ENCODE measurements at regions not wholly inside any gene's neighbourhood (a gene's known extent, or its start where the extent isn't known, plus 50 kb on each side); places are given as distances from the start of the nearest gene placed in this dataset.

GRCh38 chr12:75881920-75882319 is 149.7 kb downstream of the PHLDA1 start (continued):
- TF ChIP-seq REST (IDR thresholded peaks at IDR 0.05; ENCODE audit: unreplicated experiment) (no peak), CTCF (conservative IDR thresholded peaks at IDR 0.05; ENCODE audit: low read depth in 2 of 2) (no peak), POLR2AphosphoS5 (IDR thresholded peaks at IDR 0.05; ENCODE audit: low read depth) (no peak)
- TF ChIP-seq, protein P1, sequence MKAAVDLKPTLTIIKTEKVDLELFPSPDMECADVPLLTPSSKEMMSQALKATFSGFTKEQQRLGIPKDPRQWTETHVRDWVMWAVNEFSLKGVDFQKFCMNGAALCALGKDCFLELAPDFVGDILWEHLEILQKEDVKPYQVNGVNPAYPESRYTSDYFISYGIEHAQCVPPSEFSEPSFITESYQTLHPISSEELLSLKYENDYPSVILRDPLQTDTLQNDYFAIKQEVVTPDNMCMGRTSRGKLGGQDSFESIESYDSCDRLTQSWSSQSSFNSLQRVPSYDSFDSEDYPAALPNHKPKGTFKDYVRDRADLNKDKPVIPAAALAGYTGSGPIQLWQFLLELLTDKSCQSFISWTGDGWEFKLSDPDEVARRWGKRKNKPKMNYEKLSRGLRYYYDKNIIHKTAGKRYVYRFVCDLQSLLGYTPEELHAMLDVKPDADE (IDR thresholded peaks at IDR 0.05): no peak

GRCh38 chr12:75877763-75878621 is 153.6 kb downstream of the PHLDA1 start:
- H3K36me3 ChIP-seq (ENCODE audit: insufficient read depth): no peaks in the 10 kb centered on the region
- no peaks in the 10 kb centered on the region; the same call in 1 of the 2 replicates for H3K9me2 ChIP-seq (ENCODE audit: insufficient read depth)
- H3K27ac ChIP-seq (ENCODE audit: low read depth): no peak overlapping the region
- peaks cover 42% of the 10 kb centered on the region for H3K4me1 ChIP-seq (ENCODE audit: insufficient read depth)
- no peaks in the 10 kb centered on the region for H3F3A ChIP-seq (replicated peaks; ENCODE audit: low read depth)
- H3K4me3 ChIP-seq: no peak overlapping the region
- no peak for DNase-seq (ENCODE audit: low spot score)
- no peaks in the 10 kb centered on the region for H3K79me2 ChIP-seq (replicated peaks; ENCODE audit: insufficient read depth)
- TF ChIP-seq EZH2 (IDR thresholded peaks at IDR 0.05; ENCODE audit: low read depth, unreplicated experiment) (no peak), NANOG (IDR thresholded peaks at IDR 0.05; ENCODE audit: borderline replicate concordance) (no peak), CTCF (conservative IDR thresholded peaks at IDR 0.05; ENCODE audit: low read depth in 2 of 2) (no peak), ZNF114 (CRISPR knock-in tag; IDR thresholded peaks at IDR 0.05) (no peak), ZNF331 (CRISPR knock-in tag; IDR thresholded peaks at IDR 0.05; ENCODE audit: low read depth) (no peak)
- Mint-ChIP-seq H3K9me3 (no peaks in the 10 kb centered on the region), H3K4me1 (peaks cover 31% of the 10 kb centered on the region), H3K36me3 (ENCODE audit: low read depth) (peaks cover 1% of the 10 kb centered on the region; the same call in 1 of the 3 replicates), H3K4me3 (no peak overlapping the region), H3K27ac (peak overlapping the region; percentile 20; the same call in 1 of the 2 replicates), H3K27me3 (ENCODE audit: insufficient read depth, low read depth, poor library complexity) (peaks cover 5% of the 10 kb centered on the region)
- no peaks in the 10 kb centered on the region for H3K27me3 ChIP-seq (ENCODE audit: insufficient read depth)
- peak; percentile 44 for ATAC-seq
- no peak overlapping the region for H3K4me2 ChIP-seq
- peak overlapping the region; percentile 69 for H2AFZ ChIP-seq
- no peaks in the 10 kb centered on the region for H4K20me1 ChIP-seq (replicated peaks; ENCODE audit: insufficient read depth)

Data from GM23338 (cell line).